DMS53 (cell line): ENCODE measurements at regions not wholly inside any gene's neighbourhood (a gene's known extent, or its start where the extent isn't known, plus 50 kb on each side); places are given as distances from the start of the nearest gene placed in this dataset.

Source experiments
- DNase-seq: peaks from one replicate; lab custom pipeline; 2025; lab: John Stamatoyannopoulos, UW

- no peak for DNase-seq
Observed at GRCh38 chr5:6868575-6869215, 155.5 kb downstream of the TENT4A start.

- no peak for DNase-seq
Observed at GRCh38 chr5:6869677-6870076, 156.4 kb downstream of the TENT4A start.

- DNase-seq: peak; percentile 96
Observed at GRCh38 chr5:6872441-6873160, 159.4 kb downstream of the TENT4A start.

- peak; percentile 75 for DNase-seq
Observed at GRCh38 chr5:6873359-6873758, 160.1 kb downstream of the TENT4A start.

GRCh38 chr5:6875376-6875775, 162.1 kb downstream of the TENT4A start:
- peak; percentile 99 for DNase-seq

- DNase-seq: no peak
Observed at GRCh38 chr5:6877986-6878828, 165.0 kb downstream of the TENT4A start.

GRCh38 chr5:6885581-6885980, 172.3 kb downstream of the TENT4A start:
- no peak for DNase-seq

- DNase-seq: no peak
Observed at GRCh38 chr5:6886866-6887265, 173.6 kb downstream of the TENT4A start.

- peak; percentile 27 for DNase-seq
Observed at GRCh38 chr5:6889030-6889429, 175.8 kb downstream of the TENT4A start.

- DNase-seq: peak; percentile 76
Observed at GRCh38 chr5:6899221-6899620, 186.0 kb downstream of the TENT4A start.

- peak; percentile 99 for DNase-seq
Observed at GRCh38 chr5:6900247-6901227, 187.3 kb downstream of the TENT4A start.

- peak; percentile 50 for DNase-seq
Observed at GRCh38 chr5:6902094-6902493, 188.9 kb downstream of the TENT4A start.

- DNase-seq: peak; percentile 47
Observed at GRCh38 chr5:6902597-6902996, 189.4 kb downstream of the TENT4A start.

- DNase-seq: no peak
Observed at GRCh38 chr5:6903934-6904333, 190.7 kb downstream of the TENT4A start.

- peak; percentile 66 for DNase-seq
Observed at GRCh38 chr5:6904860-6905259, 191.6 kb downstream of the TENT4A start.

- peak; percentile 29 for DNase-seq
Observed at GRCh38 chr5:6905423-6905822, 192.2 kb downstream of the TENT4A start.

GRCh38 chr5:6905883-6906282, 192.7 kb downstream of the TENT4A start:
- DNase-seq: no peak

GRCh38 chr5:6907320-6907918, 194.2 kb downstream of the TENT4A start:
- DNase-seq: peak; percentile 90

- no peak for DNase-seq
Observed at GRCh38 chr5:6909901-6910300, 196.7 kb downstream of the TENT4A start.

- no peak for DNase-seq
Observed at GRCh38 chr5:6910950-6911349, 197.7 kb downstream of the TENT4A start.

GRCh38 chr5:6914347-6914746, 201.1 kb downstream of the TENT4A start:
- DNase-seq: no peak
